ENCODE measurements at regions not wholly inside any gene's neighbourhood (a gene's known extent, or its start where the extent isn't known, plus 50 kb on each side); places are given as distances from the start of the nearest gene placed in this dataset.

DNA sequence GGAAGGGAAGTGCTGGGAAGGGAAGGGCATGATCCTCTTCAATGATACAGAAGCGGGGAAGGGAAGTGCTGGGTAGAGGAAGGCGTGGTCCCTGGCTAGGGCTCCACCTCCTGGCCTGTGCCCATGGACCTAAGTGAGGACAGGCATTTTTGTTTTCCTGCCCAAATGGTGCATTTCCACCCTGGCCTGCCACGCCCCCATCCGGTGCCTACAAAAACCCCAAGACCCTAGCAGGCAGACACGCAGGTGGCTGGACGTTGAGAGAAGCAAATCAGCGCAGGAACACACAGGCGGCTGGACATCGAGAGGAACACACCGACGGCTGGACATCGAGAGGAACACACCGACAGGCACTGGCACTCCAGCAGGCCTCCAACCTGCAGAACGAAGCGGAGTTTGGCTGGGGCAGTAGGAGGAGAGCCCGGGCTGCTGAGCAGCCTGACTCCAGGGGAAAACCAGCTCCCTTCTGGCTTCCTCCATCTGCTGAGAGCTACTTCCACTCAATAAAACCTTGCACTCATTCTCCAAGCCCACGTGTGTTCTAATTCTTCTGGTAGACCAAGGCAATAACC lies 628.3 kb downstream of the BUD13 start:
- TF ChIP-seq EP300 (IDR thresholded peaks at IDR 0.05) (no peak), POLR2A (IDR thresholded peaks at IDR 0.05) (no peak), POLR2AphosphoS5 (IDR thresholded peaks at IDR 0.05) (no peak)
- TF ChIP-seq, protein P1, sequence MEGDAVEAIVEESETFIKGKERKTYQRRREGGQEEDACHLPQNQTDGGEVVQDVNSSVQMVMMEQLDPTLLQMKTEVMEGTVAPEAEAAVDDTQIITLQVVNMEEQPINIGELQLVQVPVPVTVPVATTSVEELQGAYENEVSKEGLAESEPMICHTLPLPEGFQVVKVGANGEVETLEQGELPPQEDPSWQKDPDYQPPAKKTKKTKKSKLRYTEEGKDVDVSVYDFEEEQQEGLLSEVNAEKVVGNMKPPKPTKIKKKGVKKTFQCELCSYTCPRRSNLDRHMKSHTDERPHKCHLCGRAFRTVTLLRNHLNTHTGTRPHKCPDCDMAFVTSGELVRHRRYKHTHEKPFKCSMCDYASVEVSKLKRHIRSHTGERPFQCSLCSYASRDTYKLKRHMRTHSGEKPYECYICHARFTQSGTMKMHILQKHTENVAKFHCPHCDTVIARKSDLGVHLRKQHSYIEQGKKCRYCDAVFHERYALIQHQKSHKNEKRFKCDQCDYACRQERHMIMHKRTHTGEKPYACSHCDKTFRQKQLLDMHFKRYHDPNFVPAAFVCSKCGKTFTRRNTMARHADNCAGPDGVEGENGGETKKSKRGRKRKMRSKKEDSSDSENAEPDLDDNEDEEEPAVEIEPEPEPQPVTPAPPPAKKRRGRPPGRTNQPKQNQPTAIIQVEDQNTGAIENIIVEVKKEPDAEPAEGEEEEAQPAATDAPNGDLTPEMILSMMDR (IDR thresholded peaks at IDR 0.05), result no peak
- Histone ChIP-seq H3K4me1 (no peaks in the 10 kb centered on the region), H3K27ac (no peak overlapping the region), H3K27me3 (peaks cover 8% of the 10 kb centered on the region), H3K4me3 (no peak overlapping the region), H3K9me3 (no peaks in the 10 kb centered on the region), H3K36me3 (no peaks in the 10 kb centered on the region)
- WGBS, 2 donors (ENCODE audit: low coverage in 1 of 2), result 79% methylated on average over 10 of the region's 17 CpGs; no CpG with 5 or more reads in 1 of the 2 donors
- no peak for ATAC-seq

DNA sequence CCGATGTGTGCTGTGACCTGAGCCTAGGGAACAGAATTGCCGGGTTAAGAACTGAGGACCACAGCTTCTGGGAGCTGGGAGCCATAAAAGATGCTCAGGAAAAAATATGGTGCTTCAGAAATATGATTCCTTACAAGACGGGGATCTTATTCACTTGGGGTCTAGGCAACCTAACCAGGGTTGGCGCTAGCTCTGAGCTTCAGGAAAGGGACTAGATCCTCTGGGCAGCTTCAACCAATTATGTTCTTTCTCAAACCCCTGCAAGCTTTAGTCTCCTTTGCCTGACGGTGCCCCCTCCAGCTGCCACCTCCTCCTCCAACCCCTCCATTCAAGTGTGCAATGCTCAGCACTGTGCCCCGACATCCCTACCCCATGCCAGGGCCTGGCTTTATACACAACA lies 634.1 kb upstream of the CADM1 start:
- H3K4me1 ChIP-seq, result no peaks in the 10 kb centered on the region
- H3K36me3 ChIP-seq, result no peaks in the 10 kb centered on the region
- H3K4me3 ChIP-seq, result no peak overlapping the region
- no peak for ATAC-seq
- peaks cover 15% of the 10 kb centered on the region for H3K27me3 ChIP-seq
- no peak overlapping the region for H3K27ac ChIP-seq
- TF ChIP-seq EP300 (IDR thresholded peaks at IDR 0.05) (no peak), POLR2AphosphoS5 (IDR thresholded peaks at IDR 0.05) (no peak), POLR2A (IDR thresholded peaks at IDR 0.05) (no peak)
- TF ChIP-seq, protein P1 (IDR thresholded peaks at IDR 0.05), result no peak
- H3K9me3 ChIP-seq, result no peaks in the 10 kb centered on the region
- 75 to 89% methylated on average over 3 to 6 of the region's 6 CpGs for WGBS, 2 donors (ENCODE audit: low coverage in 1 of 2)

DNA sequence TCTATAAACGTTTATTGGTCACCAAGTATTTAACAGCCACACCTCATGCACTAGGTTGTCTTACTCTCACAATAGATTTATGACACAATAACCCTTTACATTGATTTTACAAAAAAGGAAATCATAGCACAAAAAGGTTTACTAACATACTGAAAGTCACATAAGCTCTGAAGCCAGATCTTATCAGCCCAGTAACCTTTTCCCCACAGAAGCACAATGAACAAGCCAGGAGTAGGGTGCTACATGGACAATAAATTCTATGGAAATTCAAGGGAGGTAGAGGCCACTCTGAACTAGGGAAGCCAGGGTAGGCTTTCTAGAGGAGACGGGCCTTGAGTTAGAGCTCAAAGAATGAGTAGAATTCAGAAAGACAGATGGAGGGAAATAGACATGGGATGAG lies 633.5 kb upstream of the CADM1 start:
- H3K27ac ChIP-seq, result no peak overlapping the region
- WGBS, 2 donors (ENCODE audit: low coverage in 1 of 2), result 38 to 50% methylated on average over 2 of the region's 2 CpGs

DNA sequence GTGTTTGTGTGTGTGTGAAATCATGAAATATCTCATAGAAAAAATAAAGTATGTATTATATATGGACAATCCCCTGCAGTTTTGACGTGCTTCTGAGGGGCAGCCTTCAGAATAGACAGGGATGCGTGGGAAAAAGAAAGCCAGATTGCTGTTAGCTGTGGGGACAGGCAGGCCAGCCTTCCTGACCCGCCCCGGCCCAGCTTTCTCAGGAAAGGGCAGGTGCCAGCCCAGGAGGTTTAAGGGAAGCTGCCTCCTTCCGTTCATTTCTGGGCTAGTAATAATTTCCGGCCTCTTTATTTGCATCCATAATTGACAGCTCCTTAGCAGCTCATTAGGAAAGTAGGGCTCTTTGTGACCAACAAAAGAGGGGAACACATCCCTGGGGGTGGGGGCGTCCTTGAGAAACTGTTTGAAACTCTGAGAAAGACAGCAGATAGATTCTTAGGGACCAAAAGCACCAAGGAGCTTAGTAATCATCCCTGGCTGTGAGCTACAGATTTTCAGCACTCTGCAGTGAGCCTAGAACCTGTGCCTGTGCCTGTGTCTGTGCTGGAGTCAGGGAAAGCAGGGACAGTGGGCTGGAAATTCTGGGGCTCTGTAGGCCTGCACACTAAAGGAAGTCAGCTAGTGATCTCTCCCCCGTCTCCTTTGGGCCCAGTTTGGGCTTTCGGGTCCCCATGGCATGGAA lies 632.9 kb upstream of the CADM1 start:
- Histone ChIP-seq H3K4me1 (no peaks in the 10 kb centered on the region), H3K27ac (no peak overlapping the region), H3K36me3 (no peaks in the 10 kb centered on the region), H3K9me3 (no peaks in the 10 kb centered on the region), H3K4me3 (no peak overlapping the region), H3K27me3 (peaks cover 15% of the 10 kb centered on the region)
- WGBS, 2 donors (ENCODE audit: low coverage in 1 of 2), result 76 to 83% methylated on average over 6 of the region's 9 CpGs
- ATAC-seq, result no peak
- no peak for TF ChIP-seq POLR2A (IDR thresholded peaks at IDR 0.05)
- TF ChIP-seq EP300 (IDR thresholded peaks at IDR 0.05), result no peak
- TF ChIP-seq, protein P1 (IDR thresholded peaks at IDR 0.05), result no peak
- no peak for TF ChIP-seq POLR2AphosphoS5 (IDR thresholded peaks at IDR 0.05)

More for the DNA sequence above, 633.5 kb upstream of the CADM1 start:
- Histone ChIP-seq H3K36me3 (no peaks in the 10 kb centered on the region), H3K4me1 (no peaks in the 10 kb centered on the region), H3K9me3 (no peaks in the 10 kb centered on the region), H3K27me3 (peaks cover 15% of the 10 kb centered on the region), H3K4me3 (no peak overlapping the region)
- no peak for ATAC-seq
- TF ChIP-seq POLR2AphosphoS5 (IDR thresholded peaks at IDR 0.05) (no peak), POLR2A (IDR thresholded peaks at IDR 0.05) (no peak), EP300 (IDR thresholded peaks at IDR 0.05) (no peak)
- TF ChIP-seq, protein P1 (IDR thresholded peaks at IDR 0.05), result no peak

DNA sequence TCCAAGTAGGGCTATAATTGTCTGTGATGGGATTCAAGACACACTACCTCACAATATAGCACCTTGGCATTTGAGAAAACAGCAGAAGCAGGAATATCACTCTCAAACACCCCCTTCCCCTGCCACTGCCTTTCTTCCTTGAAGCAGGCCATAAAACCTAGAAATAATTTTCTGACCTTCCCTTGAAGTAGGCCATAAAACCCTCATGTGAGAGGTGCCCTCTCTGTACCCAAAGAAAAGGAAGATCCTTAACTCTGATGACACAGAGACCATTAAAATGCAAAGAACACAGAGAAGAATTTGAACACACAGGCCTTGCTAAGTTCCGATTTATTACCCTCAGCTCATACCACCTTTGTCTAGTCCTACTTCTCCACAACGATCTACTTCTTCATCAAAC lies 631.7 kb upstream of the CADM1 start:
- WGBS, 2 donors (ENCODE audit: low coverage in 1 of 2), result 75 to 86% methylated on average over 2 of the region's 2 CpGs
- Histone ChIP-seq H3K4me3 (no peak overlapping the region), H3K36me3 (no peaks in the 10 kb centered on the region), H3K9me3 (no peaks in the 10 kb centered on the region), H3K27me3 (peaks cover 15% of the 10 kb centered on the region), H3K27ac (no peak overlapping the region), H3K4me1 (no peaks in the 10 kb centered on the region)
- no peak for ATAC-seq
- TF ChIP-seq, protein P1 (IDR thresholded peaks at IDR 0.05), result no peak
- TF ChIP-seq EP300 (IDR thresholded peaks at IDR 0.05), result no peak
- no peak for TF ChIP-seq POLR2A (IDR thresholded peaks at IDR 0.05)
- TF ChIP-seq POLR2AphosphoS5 (IDR thresholded peaks at IDR 0.05), result no peak

Data from gastroesophageal sphincter (tissue), 4 donors.